Brain pericyte (primary cell): ENCODE measurements at regions not wholly inside any gene's neighbourhood (a gene's known extent, or its start where the extent isn't known, plus 50 kb on each side); places are given as distances from the start of the nearest gene placed in this dataset.
"Not testable (repeated sequence)": the region's sequence is repeated elsewhere in the genome, so short reads cannot be mapped to it uniquely, and the experiment has no call there.

ENCODE experiments used
- DNase-seq: peaks from one replicate; pipeline ENCODE4 v3.0.0-alpha.2; 2012; ENCODE audit warnings: low read depth, low spot score

DNA sequence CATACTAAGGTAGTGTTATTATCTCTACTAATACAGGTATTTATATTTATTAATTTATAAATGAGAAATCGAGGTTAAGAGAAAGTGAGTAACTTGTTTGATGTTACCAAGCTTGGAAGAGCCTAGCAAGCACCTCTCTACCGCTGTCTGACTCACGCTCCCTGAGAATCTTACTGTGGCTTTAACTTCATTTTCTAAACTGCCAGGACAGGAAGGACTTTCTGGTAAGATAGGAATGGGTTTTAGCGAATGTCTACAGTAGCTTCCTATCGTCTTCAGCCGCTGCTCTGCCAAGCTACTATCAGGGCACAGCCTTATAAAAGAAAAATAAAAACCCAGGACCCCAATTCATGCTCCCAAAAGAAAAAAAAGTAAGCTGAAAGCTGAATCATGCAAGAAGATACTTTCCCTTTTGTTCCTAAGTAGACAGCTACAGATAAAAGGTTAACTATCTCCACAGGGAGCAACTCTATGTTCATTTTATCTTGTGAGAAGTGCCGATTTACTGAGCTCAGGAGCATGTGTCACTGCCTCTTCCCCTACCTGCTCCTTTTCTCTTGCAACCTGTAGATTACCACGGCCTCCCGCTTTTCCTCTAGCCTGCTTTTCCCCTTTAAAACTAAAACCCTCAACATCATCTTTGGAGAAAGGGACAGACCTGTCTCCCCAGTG is 60.2 kb downstream of the THNSL1 start:
- no peak for DNase-seq

DNA sequence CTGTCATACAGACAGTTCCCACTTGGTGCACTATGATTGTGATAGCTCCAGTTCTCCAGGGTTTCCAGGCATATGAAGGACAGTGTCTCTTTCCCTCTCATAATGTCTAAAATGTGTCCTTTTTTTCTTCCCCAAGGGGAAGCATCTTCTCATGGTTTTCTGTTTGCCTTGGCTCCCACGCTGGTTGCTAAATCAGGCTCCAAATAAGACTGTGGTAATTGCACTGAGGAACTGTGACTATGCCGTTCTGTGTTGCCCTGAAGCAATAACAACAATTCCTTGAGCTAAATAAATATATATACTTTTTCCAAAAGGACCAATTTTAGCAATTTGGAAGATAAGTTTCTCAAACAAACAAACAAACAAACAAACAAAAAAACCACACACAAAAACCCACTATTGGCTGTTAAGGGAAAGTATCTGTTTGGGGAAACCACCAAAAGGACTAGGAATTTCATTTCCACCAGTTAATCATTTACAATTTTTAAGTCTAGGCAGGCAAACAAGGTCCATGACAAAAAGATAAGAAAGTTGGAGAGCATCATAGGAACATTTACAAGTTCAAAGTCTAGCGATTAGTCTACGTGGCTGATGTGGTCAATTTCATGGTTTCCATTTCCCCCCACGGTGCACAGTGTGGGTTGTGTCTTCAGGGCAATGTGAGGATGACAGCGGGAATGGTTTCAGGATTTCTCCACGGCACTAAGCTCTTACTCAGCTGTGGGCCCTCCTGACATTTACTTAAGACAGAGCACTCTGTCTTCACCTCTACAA is 62.4 kb downstream of the THNSL1 start:
- DNase-seq = no peak

- DNase-seq = peak; percentile 76
Measured at GRCh38 chr10:25080880-25081581, 64.6 kb downstream of the THNSL1 start.

GRCh38 chr10:25082276-25083204 is 66.1 kb downstream of the THNSL1 start:
- DNase-seq = no peak

DNA sequence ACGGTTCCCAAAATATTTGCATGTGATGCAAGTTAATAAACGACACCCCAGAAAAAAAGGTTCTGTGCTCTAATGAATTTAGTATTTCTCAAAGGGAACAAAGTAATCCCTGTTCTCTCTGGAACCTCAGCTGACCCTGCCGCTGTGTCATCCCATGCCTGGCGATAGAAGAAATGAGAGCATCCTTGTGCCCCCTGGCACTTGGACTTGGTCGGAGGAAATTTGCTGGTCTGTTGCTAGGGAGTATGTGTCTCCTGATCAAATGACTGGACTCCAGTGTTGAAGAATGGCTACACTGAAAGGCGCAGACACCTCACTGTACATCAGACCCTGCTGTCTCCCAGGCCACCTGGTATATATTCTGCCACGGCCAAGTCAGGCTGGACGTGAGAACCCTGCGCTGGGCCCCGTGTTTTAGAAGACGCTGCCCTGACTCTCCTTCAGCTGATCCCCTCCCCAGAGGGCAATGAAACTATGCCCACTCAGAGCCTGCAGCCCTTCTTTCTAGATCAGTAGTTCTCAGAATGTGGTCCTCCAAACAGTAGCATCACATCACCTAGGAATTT is 67.2 kb downstream of the THNSL1 start:
- no peak for DNase-seq

GRCh38 chr10:25084447-25084846 is 68.0 kb downstream of the THNSL1 start:
- no peak for DNase-seq

- DNase-seq = no peak
Measured at GRCh38 chr10:25094590-25094989, 78.2 kb downstream of the THNSL1 start.

DNA sequence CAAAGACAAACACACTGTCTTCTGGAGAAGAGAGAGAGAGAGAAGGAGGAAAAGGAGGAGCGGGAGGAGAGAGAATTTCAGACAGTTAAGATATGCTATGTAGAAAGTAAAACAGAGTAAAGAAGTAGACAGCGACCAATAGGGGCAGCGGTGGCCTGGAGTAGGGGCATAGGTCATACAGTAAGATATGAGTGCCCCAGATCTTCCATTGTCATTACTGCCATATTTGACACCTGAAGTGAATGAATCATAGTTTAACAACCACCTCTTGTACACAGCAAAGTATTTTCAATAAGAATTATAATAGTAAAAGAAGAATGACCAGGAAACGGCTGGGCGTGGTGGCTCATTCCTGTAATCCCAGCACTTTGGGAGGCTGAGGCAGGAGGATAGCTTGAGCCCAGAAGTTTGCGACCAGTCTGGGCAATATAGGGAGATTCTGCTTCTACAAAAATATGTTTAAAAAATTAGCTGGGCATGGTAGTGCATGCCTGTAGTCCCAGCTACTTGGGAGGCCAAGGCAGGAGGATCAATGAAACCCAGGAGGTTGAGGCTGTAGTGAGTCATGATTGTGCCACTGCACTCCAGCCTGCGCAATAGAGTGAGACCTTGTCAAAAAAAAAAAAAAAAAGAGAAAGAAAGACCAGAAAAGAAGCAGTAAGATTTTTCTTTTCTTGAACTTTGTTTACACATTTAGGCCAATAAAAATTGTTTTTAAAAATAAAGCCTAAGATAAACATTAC is 77.0 kb upstream of the GPR158 start:
- DNase-seq = no peak

DNA sequence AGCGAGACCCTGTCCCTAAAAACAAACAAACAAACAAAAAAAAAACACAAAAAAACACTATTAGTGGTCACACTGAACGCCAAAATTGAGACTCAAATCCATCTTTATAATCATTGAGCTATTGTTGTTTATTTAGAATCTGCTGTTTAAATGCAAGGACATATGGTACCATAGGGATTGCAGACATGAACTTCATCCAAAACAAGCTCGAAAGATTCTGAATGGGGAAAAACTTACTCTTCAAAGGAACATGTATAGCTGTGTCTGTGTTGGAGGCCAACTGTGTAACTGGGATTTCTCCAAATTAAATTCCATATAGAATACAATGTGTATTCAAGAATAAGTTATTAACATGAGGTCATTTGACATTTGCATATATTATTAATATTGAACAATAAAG is 74.7 kb upstream of the GPR158 start:
- no peak for DNase-seq

DNA sequence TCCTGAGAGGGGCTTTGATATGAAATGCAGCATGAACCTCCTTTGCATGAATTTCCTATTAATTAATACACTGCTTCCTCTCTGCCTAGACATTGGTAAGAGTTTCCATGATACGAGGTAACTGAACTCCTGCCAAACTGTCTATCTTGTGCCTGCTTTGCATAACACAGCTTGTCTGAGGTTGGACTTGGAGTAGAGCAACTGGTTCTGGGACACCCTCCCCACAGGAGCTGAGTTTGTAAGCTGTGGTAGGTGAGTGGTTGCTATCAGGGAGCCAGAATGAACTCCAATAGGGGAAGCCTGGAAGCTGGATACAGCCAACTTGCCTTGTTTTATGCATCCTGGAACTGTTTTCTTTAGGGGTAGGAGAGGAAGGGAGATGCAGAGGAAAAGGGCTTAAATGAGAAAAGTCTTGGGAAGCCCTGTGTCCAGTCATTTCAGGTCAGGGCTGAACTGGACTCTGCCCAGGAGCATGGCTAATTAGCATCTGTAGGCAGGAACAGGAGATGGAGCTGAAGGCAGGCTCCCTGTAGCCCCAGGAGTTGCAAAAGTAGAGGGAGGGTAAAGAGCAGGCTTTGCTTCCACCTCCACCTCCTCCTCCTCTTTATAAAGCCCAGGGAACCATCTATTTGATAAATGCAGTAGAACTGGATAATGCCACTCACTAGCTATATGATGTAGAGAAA is 73.2 kb upstream of the GPR158 start:
- no peak for DNase-seq

- no peak for DNase-seq
Measured at GRCh38 chr10:25102147-25102822, 72.5 kb upstream of the GPR158 start.

DNA sequence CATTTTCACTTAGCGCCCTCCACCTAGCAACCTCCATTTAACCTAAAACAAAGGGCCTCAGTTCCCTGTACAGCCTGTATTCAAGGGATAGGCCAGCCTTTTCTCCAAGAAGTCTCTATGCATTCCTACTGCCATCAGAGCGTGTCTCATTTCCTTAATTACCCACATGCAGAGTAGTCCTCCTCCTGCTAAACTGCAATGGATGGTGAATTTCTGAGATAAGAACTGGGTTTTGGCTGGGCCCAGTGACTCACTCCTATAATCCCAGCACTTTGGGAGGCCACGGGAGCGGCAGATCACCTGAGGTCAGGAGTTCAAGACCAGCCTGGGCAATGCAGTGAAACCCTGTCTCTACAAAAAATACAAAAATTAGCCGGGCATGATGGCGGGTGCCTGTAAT is 71.1 kb upstream of the GPR158 start:
- DNase-seq = no peak

- DNase-seq = no peak
Measured at GRCh38 chr10:25104441-25104840, 70.4 kb upstream of the GPR158 start.

DNA sequence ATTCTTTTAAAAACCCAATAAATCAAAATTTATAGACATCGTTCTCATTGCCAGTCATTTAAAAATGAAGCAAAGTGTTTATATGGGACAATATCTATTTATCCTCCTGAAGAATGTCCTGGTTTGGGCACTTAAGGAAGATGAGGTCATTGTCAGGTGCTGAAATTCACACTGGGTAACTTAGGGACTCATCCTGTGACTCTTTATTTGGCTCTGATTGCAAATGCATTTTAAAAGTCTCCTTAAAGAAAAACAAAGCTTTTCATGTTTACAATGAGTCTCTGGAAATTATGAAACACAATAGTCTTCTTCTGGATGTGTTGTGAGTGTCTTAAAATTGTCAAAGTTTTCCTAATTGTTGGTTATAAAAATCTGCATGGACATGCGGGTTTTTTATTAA is 69.5 kb upstream of the GPR158 start:
- DNase-seq = no peak

DNA sequence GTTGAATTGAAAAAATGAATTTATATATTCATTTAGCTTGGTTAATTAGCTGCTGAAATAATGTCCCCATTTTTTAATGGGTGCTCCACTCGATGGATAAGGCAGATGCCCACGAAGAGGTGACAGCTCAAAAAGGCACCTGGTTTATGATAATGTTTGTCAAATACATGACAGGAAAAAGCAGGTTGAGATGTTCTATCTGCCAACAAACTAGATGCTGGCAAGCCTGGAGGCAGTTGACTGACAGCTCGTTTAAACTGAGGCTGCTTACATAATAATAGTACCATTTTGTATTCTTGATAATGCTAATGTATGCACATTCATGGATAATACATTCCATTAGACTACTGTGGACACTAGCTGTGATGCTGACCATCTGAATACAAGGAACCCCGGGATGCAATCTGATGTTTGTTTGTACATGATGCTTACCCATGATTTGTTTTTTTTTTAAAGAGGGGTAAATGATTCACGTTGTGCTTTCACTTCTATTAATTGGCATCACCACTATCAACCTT is 69.0 kb upstream of the GPR158 start:
- no peak for DNase-seq

DNA sequence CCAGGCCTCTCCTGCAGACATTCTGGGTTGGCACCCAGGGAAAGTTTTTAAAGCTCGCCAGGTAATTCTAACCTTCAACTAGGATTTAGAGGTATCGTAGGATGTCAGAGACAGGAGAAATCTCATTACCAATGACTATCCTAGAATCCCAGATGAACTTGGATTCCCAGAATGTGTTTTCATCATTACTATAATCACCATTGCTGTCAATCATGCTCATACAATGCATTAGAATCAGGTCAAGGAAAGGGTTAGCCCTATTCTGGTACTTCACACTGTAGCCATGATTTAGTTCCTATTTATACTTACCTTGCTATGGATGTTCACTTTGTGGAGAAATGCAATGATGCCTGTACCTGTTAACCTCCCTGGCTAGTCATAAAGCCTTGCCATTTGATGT is 67.0 kb upstream of the GPR158 start:
- DNase-seq = no peak

DNA sequence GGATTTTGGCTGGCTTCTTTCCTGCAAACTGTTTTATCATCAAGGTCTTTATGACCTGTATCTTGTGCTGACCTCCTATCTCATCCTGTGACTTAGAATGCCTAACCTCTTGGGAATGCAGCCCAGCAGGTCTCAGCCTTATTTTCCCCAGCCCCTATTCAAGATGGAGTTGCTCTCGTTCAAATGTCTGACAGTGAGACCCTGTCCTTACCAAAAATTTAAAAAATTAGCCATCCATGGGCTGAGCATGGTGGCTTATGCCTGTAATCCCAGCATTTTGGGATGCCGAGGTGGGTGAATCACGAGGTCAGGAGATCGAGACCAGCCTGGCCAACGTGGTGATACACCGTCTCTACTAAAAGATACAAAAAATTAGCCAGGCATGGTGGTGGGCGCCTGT is 64.9 kb upstream of the GPR158 start:
- DNase-seq = not testable (repeated sequence)

GRCh38 chr10:25112016-25112415 is 62.8 kb upstream of the GPR158 start:
- DNase-seq = no peak
